GM19025 (cell line): ENCODE measurements at regions not wholly inside any gene's neighbourhood (a gene's known extent, or its start where the extent isn't known, plus 50 kb on each side); places are given as distances from the start of the nearest gene placed in this dataset.

Experiments used
- ATAC-seq: cut with Tn5 transposase; IDR thresholded peaks from one replicate; pipeline ENCODE4 v1.9.1; 2021; ENCODE audit warnings: mild to moderate bottlenecking, low read depth, moderate library complexity; ENCODE audit not compliant: unreplicated experiment

- ATAC-seq = no peak
Observed at GRCh38 chr11:112354364-112354763, 93.7 kb upstream of the PLET1 start.

GRCh38 chr11:112355726-112356125, 95.1 kb upstream of the PLET1 start:
- no peak for ATAC-seq

- ATAC-seq = no peak
Observed at GRCh38 chr11:112357488-112357887, 96.8 kb upstream of the PLET1 start.

- ATAC-seq = no peak
Observed at GRCh38 chr11:112361396-112361795, 100.7 kb upstream of the PLET1 start.

- ATAC-seq = no peak
Observed at GRCh38 chr11:112363527-112363926, 102.9 kb upstream of the PLET1 start.

- no peak for ATAC-seq
Observed at GRCh38 chr11:112364962-112365481, 104.4 kb upstream of the PLET1 start.

GRCh38 chr11:112366012-112366411, 105.4 kb upstream of the PLET1 start:
- no peak for ATAC-seq

GRCh38 chr11:112366777-112367176, 106.1 kb upstream of the PLET1 start:
- ATAC-seq = no peak

- no peak for ATAC-seq
Observed at GRCh38 chr11:112367461-112367860, 106.8 kb upstream of the PLET1 start.

GRCh38 chr11:112367895-112368294, 107.2 kb upstream of the PLET1 start:
- no peak for ATAC-seq

- no peak for ATAC-seq
Observed at GRCh38 chr11:112368381-112368780, 107.7 kb upstream of the PLET1 start.

- no peak for ATAC-seq
Observed at GRCh38 chr11:112369374-112369773, 108.7 kb upstream of the PLET1 start.

- no peak for ATAC-seq
Observed at GRCh38 chr11:112369916-112370315, 109.3 kb upstream of the PLET1 start.

GRCh38 chr11:112374486-112375140, 114.0 kb upstream of the PLET1 start:
- ATAC-seq = no peak

- ATAC-seq = no peak
Observed at GRCh38 chr11:112377946-112378345, 117.3 kb upstream of the PLET1 start.

GRCh38 chr11:112380464-112380863, 119.8 kb upstream of the PLET1 start:
- ATAC-seq = no peak

GRCh38 chr11:112381578-112381977, 120.9 kb upstream of the PLET1 start:
- ATAC-seq = no peak

- ATAC-seq = no peak
Observed at GRCh38 chr11:112382561-112382960, 121.9 kb upstream of the PLET1 start.

GRCh38 chr11:112388496-112388895, 127.8 kb upstream of the PLET1 start:
- ATAC-seq = no peak

- no peak for ATAC-seq
Observed at GRCh38 chr11:112391086-112391485, 130.4 kb upstream of the PLET1 start.

GRCh38 chr11:112392904-112393303, 132.2 kb upstream of the PLET1 start:
- ATAC-seq = no peak

GRCh38 chr11:112394304-112394703, 133.6 kb upstream of the PLET1 start:
- no peak for ATAC-seq

GRCh38 chr11:112396076-112396475, 135.4 kb upstream of the PLET1 start:
- no peak for ATAC-seq
